Sigmoid colon (tissue), 4 donors: ENCODE measurements at regions not wholly inside any gene's neighbourhood (a gene's known extent, or its start where the extent isn't known, plus 50 kb on each side); places are given as distances from the start of the nearest gene placed in this dataset.

ENCODE experiments used
- CTCF ChIP-seq, 4 experiments: fragments of 450-650 bp in 3 of 4; fragments of 200-600 bp in 1 of 4; IDR thresholded peaks; one replicate each; pipeline ENCODE4 v1.5.1; 2016 to 2019; ENCODE audit warnings: antibody characterized with exemption in 4 of 4, mild to moderate bottlenecking in 3 of 4, moderate library complexity in 2 of 4
- EP300 ChIP-seq, 4 donors: sonication (generic); formaldehyde crosslinking; IDR thresholded peaks; one replicate each; pipeline ENCODE4 v1.6.1; 2017; ENCODE audit warnings: antibody characterized with exemption in 4 of 4
- POLR2A ChIP-seq, 2 donors: fragments of 450-650 bp; IDR thresholded peaks; one replicate each; pipeline ENCODE4 v1.6.1; 2016; ENCODE audit warnings: antibody characterized with exemption in 2 of 2, mild to moderate bottlenecking in 2 of 2, moderate library complexity in 2 of 2
- POLR2AphosphoS5 ChIP-seq, 4 donors: sonication (generic); formaldehyde crosslinking; IDR thresholded peaks; one replicate each; pipeline ENCODE4 v1.6.1; 2017; ENCODE audit warnings: antibody characterized with exemption in 4 of 4

DNA sequence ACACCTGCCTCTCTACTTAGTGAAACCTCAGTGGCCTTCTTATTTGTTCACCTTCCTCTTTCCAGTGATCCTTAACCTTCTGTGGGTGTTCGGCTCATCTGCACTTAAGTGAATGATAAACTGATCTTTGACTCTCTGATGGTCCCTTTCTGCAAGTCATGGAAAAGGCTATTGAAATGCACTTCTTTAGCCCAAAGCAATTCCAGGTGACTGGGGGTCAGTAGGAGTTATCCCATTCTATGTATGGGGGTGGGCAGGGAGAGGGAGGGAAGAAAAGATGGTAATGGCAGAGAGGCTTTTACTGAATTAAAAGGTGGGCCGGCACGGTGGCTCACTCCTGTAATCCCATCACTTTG lies 170.8 kb downstream of the RGS9 start:
- TF ChIP-seq POLR2A (IDR thresholded peaks at IDR 0.05) = no peak
- no peak for TF ChIP-seq CTCF (IDR thresholded peaks at IDR 0.05)
- no peak for TF ChIP-seq POLR2AphosphoS5 (IDR thresholded peaks at IDR 0.05)
- no peak for TF ChIP-seq EP300 (IDR thresholded peaks at IDR 0.05)
